NOMO-1 treated with dmso at 0.1 percent for 144 hours (cell line): ENCODE measurements at regions not wholly inside any gene's neighbourhood (a gene's known extent, or its start where the extent isn't known, plus 50 kb on each side); places are given as distances from the start of the nearest gene placed in this dataset.
"Not testable (repeated sequence)": the region's sequence is repeated elsewhere in the genome, so short reads cannot be mapped to it uniquely, and the experiment has no call there.

Experiments
- DNase-seq: peaks from one replicate; lab custom pipeline; 2025; ENCODE audit not compliant: unreplicated experiment; lab: John Stamatoyannopoulos, UW

GRCh38 chr11:135015966-135016365, 603.9 kb upstream of the B3GAT1 start:
- DNase-seq: no peak

GRCh38 chr11:135011313-135011712, 599.3 kb upstream of the B3GAT1 start:
- not testable (repeated sequence) for DNase-seq

- no peak for DNase-seq
Measured at GRCh38 chr11:135009125-135009524, 597.1 kb upstream of the B3GAT1 start.

- no peak for DNase-seq
Measured at GRCh38 chr11:135008412-135008811, 596.4 kb upstream of the B3GAT1 start.

GRCh38 chr11:135008001-135008405, 596.0 kb upstream of the B3GAT1 start:
- no peak for DNase-seq

- no peak for DNase-seq
Measured at GRCh38 chr11:135006800-135007199, 594.8 kb upstream of the B3GAT1 start.

GRCh38 chr11:135004495-135004894, 592.5 kb upstream of the B3GAT1 start:
- DNase-seq: no peak

GRCh38 chr11:135002236-135002635, 590.2 kb upstream of the B3GAT1 start:
- no peak for DNase-seq

GRCh38 chr11:135001581-135001980, 589.5 kb upstream of the B3GAT1 start:
- no peak for DNase-seq

- not testable (repeated sequence) for DNase-seq
Measured at GRCh38 chr11:135001065-135001464, 589.0 kb upstream of the B3GAT1 start.

GRCh38 chr11:134999590-134999989, 587.5 kb upstream of the B3GAT1 start:
- DNase-seq: no peak

- DNase-seq: no peak
Measured at GRCh38 chr11:134997652-134998320, 585.7 kb upstream of the B3GAT1 start.

- DNase-seq: no peak
Measured at GRCh38 chr11:134995741-134996140, 583.7 kb upstream of the B3GAT1 start.

GRCh38 chr11:134994431-134994830, 582.4 kb upstream of the B3GAT1 start:
- DNase-seq: no peak

GRCh38 chr11:134993691-134994243, 581.7 kb upstream of the B3GAT1 start:
- no peak for DNase-seq

GRCh38 chr11:134992981-134993380, 580.9 kb upstream of the B3GAT1 start:
- no peak for DNase-seq

- no peak for DNase-seq
Measured at GRCh38 chr11:134988495-134988894, 576.5 kb upstream of the B3GAT1 start.

GRCh38 chr11:134987822-134988221, 575.8 kb upstream of the B3GAT1 start:
- DNase-seq: no peak

GRCh38 chr11:134987223-134987768, 575.3 kb upstream of the B3GAT1 start:
- DNase-seq: no peak

GRCh38 chr11:134984421-134984820, 572.4 kb upstream of the B3GAT1 start:
- no peak for DNase-seq

- DNase-seq: not testable (repeated sequence)
Measured at GRCh38 chr11:134982432-134982831, 570.4 kb upstream of the B3GAT1 start.

GRCh38 chr11:134981835-134982234, 569.8 kb upstream of the B3GAT1 start:
- no peak for DNase-seq
